Erythroblast (primary cell): ENCODE measurements at regions not wholly inside any gene's neighbourhood (a gene's known extent, or its start where the extent isn't known, plus 50 kb on each side); places are given as distances from the start of the nearest gene placed in this dataset.

ENCODE experiments used
- DNase-seq, 2 experiments: peaks; one replicate each; lab custom pipeline; 2025; lab: John Stamatoyannopoulos, UW
- GATA1 ChIP-seq: IDR thresholded peaks from 2 replicates; pipeline ENCODE4 v1.6.1; 2011; ENCODE audit warnings: low read depth, mild to moderate bottlenecking, control low read depth, low read length, moderate library complexity
- POLR2A ChIP-seq: IDR thresholded peaks from 2 replicates; pipeline ENCODE4 v1.6.1; 2011; ENCODE audit warnings: mild to moderate bottlenecking, low read length

DNA sequence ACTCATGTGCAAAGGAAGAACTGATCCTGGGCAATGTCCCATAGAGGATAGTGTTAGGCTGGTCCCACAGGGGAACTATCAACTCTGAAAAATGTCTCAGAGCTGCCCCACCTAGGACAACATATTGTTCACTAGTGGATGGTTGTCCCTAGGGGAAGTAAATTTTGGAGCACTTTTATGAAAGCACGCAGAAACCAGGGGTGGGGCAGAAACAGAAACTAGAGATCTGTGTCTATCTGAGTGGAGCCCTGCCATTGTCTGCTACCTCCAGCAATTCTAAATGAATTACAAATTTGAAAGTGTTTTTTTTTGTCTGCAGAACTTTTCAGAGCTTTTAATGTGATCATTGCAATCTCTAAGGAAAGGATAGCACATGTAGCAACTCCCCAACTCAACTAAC, 357.1 kb upstream of the PROK2 start:
- DNase-seq, result no peak
- TF ChIP-seq GATA1, result no peak

DNA sequence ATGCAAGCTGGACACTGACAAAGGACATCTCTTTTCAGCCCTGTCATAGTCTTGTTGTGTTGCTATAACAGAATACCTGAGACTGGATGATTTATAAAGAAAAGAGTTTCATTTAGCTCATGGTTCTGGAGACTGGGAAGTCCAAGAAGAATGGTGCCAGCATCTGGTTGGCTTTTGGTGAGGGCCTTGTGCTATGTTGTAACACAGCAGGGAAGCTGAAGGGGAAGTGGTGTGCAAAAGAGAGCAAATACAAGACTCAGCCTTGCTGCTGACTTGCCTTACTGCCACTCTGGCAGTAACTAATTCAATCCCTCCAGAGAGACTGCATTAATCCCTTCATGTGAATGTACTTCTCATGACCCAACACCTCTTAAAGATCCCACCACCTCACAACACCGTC, 356.3 kb upstream of the PROK2 start:
- no peak for DNase-seq
- TF ChIP-seq GATA1 (no peak), POLR2A (no peak)

DNA sequence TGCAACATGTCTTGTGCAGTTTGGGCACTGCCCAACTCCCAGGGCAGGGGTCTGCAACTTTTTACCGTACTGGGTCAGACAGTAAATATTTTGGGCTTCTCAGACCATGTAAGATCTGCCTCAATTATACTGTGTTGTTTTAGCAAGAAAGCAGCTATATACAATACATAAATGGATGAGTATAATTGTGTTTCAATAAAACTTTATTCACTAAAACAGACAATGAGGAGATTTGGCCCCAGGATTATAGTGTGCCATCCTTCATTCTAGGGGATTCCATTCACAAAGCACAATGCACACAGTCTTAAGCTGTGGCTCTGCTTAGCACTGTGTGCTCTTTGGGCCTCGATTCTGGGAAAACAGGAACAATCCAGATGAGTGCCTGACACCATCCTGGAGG, 354.4 kb upstream of the PROK2 start:
- no peak for TF ChIP-seq POLR2A
- no peak for TF ChIP-seq GATA1
- no peak for DNase-seq

DNA sequence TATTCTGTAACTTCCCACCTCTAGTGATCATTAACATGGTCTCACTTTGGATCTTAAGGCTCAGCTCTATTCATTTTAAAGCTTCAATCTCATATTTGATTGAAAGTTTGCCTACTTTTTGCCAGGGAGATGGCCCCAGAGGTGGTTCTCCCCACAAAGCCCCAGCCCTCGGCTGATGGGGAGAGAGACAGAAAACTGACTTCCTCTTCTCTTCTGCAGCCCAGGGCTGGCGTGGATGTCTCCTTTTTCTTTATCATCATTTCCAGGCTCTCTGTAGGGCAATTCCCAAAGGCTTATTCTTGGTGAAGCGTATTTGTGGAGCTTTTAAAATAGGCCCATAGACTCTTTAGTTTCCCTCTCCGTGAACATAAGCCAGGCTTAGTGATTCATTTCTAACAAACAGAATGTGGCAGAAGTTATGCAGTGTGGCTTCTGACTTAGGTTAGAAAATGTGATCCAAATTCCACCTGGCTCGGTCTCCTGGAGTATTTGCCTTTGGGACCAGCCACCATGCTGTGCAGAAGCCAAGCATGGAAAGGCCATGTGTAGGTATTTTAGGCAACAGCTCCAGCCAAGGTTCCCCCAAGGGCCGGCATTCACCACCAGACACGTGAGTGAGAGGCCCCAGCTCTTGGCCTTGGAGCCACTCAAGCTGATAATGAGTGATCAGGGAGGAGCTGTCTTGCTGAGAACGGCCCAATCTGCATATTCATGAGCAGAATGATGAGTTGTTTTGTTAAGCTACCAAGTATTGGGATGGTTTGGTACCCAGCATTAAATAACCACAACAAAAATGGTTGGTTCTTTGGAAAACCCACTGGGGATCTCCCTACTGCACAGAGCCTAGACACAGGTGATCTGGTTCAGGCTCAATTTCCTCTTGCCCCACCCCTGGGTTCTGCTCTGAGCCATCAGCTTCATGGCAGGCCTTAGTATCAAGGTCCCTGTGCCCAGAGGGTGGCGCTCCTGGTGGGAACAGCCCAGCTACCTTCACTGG, 353.2 kb upstream of the PROK2 start:
- DNase-seq, result no peak
- TF ChIP-seq GATA1 (no peak), POLR2A (no peak)

DNA sequence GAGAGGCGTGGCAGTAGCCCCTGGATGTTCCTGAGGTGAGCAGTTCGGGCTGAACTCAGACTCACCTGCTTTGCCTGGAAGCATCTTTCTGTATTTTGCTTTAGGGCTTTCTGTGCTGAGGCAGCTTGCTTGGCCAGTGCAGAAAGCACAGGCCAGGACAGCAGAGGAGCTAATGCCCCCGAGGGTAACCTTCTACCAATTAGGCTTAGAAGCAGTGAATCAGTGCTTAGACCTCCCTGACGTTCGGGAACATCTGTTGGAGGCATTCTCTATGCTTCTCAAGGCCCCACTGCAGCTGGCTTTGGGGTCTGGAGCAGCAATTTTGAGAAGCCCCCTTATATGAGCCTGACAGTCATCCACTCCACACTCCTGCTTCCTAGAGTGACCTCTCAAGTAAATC, 350.7 kb upstream of the PROK2 start:
- TF ChIP-seq GATA1 (no peak), POLR2A (no peak)
- no peak for DNase-seq

DNA sequence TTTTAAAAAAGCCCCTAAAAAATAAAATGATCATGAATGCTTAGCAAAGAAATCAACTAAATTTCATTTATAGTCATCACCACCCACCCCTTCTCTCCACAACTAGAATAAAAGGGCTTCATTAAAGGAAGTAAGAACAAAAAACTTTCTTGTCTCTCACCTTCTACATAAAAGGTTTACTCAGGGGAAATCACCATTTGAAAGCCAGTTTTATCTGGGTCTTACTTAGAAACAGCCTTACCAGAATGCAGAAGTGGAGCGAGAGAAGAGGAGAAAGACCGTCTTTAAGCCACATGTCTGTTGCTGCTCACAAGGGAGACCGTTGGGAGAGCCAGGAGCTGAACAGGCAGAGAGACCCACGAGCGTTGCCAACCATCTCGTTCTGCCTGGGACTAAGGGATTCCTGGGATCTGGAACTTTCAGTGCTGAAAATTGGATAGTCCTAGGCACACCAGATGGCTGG, 350.1 kb upstream of the PROK2 start:
- no peak for TF ChIP-seq POLR2A
- DNase-seq, result no peak

DNA sequence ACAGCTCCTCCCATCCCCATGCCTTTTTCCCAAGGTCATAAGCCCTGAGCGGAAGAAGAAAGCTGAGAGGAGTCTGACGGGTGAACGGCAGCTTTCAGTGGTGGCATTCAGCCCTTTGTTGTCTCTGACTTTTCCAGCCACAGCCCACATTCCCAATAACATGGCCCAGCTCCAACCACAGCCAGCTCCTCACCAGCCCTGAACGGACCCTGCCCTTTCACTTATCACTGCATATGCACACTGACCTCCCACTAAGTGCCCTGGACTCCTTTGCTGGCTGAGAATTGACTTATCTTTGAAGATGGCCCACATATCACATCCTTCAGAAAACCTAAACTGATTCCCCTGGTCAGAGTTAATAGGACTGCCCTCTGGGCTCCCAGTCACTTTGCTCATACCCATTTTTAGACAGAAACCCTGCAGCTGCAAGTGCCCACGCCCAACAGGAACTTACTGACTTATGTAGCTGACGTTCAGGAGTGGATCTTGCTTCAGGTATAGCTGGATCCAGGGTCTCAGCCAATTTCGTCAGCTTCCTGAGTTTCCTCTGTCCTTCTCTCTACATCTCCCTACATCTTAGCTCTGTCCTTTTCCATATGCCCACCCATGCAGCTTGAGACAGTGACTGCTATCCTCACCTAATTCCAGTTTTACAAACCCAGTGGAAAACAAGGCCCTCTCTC, 348.5 kb upstream of the PROK2 start:
- TF ChIP-seq GATA1, result no peak
- no peak for DNase-seq

DNA sequence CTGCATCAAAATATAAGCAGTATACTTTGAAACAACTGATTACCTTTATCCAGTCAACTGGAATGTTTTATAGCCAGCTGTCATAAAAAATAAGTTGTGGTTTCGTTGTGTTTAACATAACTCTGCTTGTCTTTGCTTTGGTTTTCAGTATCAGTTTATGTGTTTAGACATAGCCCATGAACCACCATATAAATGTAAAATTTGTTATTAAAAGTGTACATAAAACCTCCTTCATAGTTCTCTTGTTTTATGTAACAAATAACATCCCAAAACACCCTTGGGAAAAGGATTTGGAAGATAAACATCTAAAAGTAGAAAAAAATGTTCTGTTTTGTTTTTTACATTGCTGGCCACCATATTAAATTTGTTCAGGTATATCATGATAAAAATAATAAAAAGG, 347.0 kb upstream of the PROK2 start:
- no peak for DNase-seq
- TF ChIP-seq GATA1 (no peak), POLR2A (no peak)

DNA sequence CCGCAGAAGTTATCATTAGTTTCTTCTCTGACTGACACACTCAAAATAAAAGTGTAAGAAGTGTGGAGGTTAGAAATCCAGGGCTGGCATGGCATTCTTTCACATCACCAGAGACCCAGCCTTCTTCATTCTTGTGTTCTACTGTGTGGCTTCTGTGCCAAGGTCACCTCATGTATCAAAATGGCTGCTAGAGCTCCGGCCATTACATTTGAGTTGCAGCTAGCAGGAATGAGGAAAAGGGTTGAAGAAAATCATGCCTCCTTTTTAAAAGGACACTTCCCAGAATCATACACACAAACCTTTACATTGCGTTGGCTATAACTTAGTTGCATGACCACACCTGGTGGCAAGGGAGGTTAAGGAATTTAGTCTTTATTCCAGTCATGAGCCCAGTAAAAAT, 345.6 kb upstream of the PROK2 start:
- DNase-seq, result no peak
- no peak for TF ChIP-seq GATA1
- no peak for TF ChIP-seq POLR2A

DNA sequence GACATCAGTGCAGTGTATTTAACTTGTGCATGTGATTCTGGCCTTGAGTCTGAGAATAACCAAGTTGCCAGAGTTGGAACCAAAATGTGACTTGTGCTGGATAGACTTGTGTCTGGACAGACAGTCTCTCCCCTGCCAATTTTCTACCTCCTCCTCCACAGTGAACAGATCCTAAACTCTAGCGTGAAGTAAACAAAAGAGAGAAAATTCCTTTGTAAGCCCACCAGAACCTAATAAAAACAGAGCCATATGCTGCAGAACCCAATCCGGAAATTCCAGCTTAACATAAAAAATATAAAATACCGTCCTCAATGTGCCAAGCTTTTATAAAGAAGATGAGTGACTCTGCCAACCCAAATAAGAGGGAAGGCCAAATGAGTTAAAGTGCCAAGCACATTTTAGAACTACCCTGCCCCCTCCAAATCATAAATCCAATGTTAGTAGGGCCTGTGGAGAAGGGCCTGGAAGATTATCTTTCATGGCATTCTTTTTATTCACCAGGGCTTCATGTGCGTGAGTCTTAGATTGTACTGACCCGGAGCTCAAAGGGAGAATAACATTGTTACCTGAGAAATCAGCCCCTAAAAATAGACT, 344.6 kb upstream of the PROK2 start:
- TF ChIP-seq GATA1 (no peak), POLR2A (no peak)
- DNase-seq, result no peak

DNA sequence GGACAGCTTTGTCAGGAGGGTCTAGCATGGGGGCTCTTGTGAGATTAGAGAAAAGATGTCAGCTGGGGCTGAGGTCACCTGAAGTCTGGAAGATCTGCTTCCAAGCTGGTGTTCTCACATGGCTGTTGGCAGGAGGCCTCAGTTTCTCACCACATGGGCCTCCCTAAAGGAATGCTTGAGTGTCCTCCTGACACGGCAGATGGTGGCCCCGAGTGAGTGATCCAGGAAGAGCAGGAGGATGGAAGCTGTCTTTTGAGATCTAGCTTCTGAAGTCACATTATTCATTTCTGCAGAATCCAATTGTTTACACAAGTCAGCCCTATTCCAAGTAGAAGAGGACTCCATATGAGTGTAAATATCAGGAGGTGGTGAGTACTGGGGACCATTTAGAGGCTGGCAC, 344.0 kb upstream of the PROK2 start:
- no peak for DNase-seq
- TF ChIP-seq GATA1, result no peak
- no peak for TF ChIP-seq POLR2A

DNA sequence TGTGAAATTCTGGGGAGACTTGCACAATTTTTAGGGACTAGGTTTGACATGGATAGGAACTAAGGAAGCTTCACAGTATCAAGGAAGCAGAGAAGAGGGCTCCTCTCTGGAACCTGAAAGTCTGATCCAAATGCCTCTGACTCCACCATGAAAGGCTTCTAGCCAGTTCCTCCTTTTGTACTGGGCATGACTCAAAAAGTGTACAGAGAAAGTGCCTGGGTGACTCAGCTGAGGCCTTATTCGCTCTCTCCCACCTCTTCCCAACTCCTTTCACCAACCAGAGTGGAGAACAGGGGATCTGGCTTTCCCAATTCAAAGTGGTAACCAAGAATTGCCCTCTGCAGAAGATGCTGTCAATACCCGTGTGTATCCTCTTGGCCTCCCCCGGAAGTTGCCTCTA, 342.9 kb upstream of the PROK2 start:
- no peak for DNase-seq
- TF ChIP-seq GATA1 (no peak), POLR2A (no peak)

DNA sequence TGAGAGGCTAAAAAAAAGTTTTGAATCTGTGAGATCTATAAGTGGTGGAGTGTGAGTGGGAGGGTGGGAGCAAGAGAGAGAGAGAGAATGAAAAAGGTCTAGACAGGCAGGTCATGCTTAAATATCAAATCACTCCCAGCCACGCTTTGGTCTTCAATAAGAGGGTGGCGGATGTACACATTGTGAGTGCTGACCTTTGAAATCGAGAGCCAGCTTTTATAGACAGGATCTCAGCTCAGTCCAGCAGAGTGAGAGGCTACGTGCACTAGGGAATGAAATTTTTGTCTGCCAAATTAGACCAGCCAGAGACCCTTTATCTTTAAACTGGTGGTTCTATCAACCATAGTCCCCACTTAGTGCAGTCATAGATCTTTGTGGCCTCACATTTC, 342.3 kb upstream of the PROK2 start:
- no peak for DNase-seq
- TF ChIP-seq POLR2A, result no peak
- TF ChIP-seq GATA1, result no peak

DNA sequence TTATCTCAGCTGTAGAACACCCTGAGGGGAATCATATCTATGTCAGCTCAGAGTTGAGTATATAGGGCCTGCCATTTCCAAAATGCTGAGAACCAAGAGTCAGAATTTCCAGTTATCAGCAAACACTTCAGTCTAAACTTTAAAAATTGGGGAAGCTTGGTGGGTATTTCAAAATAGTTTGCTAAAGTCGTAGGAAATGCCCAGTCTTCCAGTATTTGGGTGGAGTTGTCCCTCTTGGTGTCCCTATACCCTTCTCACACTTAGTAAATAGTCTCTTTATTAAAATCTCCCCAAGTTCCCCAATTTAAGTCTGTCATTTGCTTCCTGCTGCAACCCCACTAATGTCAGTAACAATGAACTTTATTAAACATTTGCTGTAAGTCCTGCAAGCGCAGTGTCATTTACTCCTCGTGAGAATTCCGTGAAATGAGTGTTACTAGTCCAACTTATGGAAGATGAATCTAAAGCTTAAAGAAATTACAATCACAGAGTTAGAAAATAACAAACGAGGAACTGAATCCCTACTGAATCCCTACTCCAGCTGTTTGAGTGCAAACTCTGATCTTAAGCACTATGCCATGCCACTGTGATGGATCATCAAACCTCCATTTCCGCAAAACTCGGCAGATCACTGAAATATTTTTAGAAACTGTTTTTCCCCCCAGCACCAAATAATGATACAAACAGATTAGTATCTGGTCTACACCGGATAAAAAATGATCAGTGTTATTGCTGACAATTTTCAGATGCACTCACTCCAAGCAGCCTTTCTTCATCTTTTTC, 341.7 kb upstream of the PROK2 start:
- TF ChIP-seq POLR2A (no peak), GATA1 (no peak)
- DNase-seq, result no peak
